ENCODE measurements at regions not wholly inside any gene's neighbourhood (a gene's known extent, or its start where the extent isn't known, plus 50 kb on each side); places are given as distances from the start of the nearest gene placed in this dataset.

GRCh38 chr9:18045326-18045725, 428.6 kb upstream of the ADAMTSL1 start:
- TF ChIP-seq CTCF (IDR thresholded peaks at IDR 0.05) (no peak), POLR2A (IDR thresholded peaks at IDR 0.05; ENCODE audit: low read depth) (no peak)
